Bone marrow (tissue), 2 donors: ENCODE measurements at regions not wholly inside any gene's neighbourhood (a gene's known extent, or its start where the extent isn't known, plus 50 kb on each side); places are given as distances from the start of the nearest gene placed in this dataset.

Experiments used
- DNase-seq, 2 donors: peaks; one replicate each; lab custom pipeline; 2025; lab: John Stamatoyannopoulos, UW

GRCh38 chr18:38972571-38972970 is 1407.0 kb upstream of the CELF4 start:
- DNase-seq: no peak

- DNase-seq: no peak
Measured at GRCh38 chr18:38971881-38972280, 1406.3 kb upstream of the CELF4 start.

GRCh38 chr18:38966841-38967240 is 1401.2 kb upstream of the CELF4 start:
- no peak for DNase-seq

GRCh38 chr18:38963943-38964660 is 1398.5 kb upstream of the CELF4 start:
- no peak for DNase-seq

GRCh38 chr18:38961880-38962279 is 1396.3 kb upstream of the CELF4 start:
- no peak for DNase-seq

GRCh38 chr18:38957736-38958135 is 1392.1 kb upstream of the CELF4 start:
- no peak for DNase-seq

- DNase-seq: no peak
Measured at GRCh38 chr18:38956068-38956467, 1390.5 kb upstream of the CELF4 start.

GRCh38 chr18:38951633-38952032 is 1386.0 kb upstream of the CELF4 start:
- no peak for DNase-seq

- no peak for DNase-seq
Measured at GRCh38 chr18:38948436-38948835, 1382.8 kb upstream of the CELF4 start.

- DNase-seq: no peak
Measured at GRCh38 chr18:38944446-38945024, 1378.9 kb upstream of the CELF4 start.

GRCh38 chr18:38941711-38942561 is 1376.3 kb upstream of the CELF4 start:
- no peak for DNase-seq

- peak; percentile 12 to 79 for DNase-seq
Measured at GRCh38 chr18:38940863-38941531, 1375.4 kb upstream of the CELF4 start.

- no peak for DNase-seq
Measured at GRCh38 chr18:38940475-38940862, 1374.9 kb upstream of the CELF4 start.

GRCh38 chr18:38933910-38934510 is 1368.4 kb upstream of the CELF4 start:
- no peak for DNase-seq

- no peak for DNase-seq
Measured at GRCh38 chr18:38933322-38933721, 1367.7 kb upstream of the CELF4 start.

- no peak for DNase-seq
Measured at GRCh38 chr18:38932752-38933151, 1367.2 kb upstream of the CELF4 start.

- no peak for DNase-seq
Measured at GRCh38 chr18:38931754-38932050, 1366.1 kb upstream of the CELF4 start.

GRCh38 chr18:38930881-38931753 is 1365.5 kb upstream of the CELF4 start:
- no peak for DNase-seq

- DNase-seq: no peak
Measured at GRCh38 chr18:38923540-38923939, 1357.9 kb upstream of the CELF4 start.

GRCh38 chr18:38923126-38923525 is 1357.5 kb upstream of the CELF4 start:
- peak in 1 of 2 donors; percentile 21 for DNase-seq

- no peak for DNase-seq
Measured at GRCh38 chr18:38909972-38910371, 1344.4 kb upstream of the CELF4 start.
